Astrocyte (in vitro differentiated cells and primary cell): ENCODE measurements at regions not wholly inside any gene's neighbourhood (a gene's known extent, or its start where the extent isn't known, plus 50 kb on each side); places are given as distances from the start of the nearest gene placed in this dataset.

Experiments
- EZH2 ChIP-seq: IDR thresholded peaks from 2 replicates; pipeline ENCODE4 v1.6.1; 2012; ENCODE audit warnings: mild to moderate bottlenecking, low read length, inconsistent platforms; ENCODE audit not compliant: insufficient read depth
- TF ChIP-seq, protein P1 (sequence below): IDR thresholded peaks from 2 replicates; pipeline ENCODE4 v1.5.1; 2011; ENCODE audit warnings: low read depth, mild to moderate bottlenecking, inconsistent platforms, low read length, moderate library complexity; ENCODE audit not compliant: insufficient read depth

GRCh38 chr10:7045891-7046599 is 364.8 kb downstream of the SFMBT2 start:
- TF ChIP-seq, protein P1, sequence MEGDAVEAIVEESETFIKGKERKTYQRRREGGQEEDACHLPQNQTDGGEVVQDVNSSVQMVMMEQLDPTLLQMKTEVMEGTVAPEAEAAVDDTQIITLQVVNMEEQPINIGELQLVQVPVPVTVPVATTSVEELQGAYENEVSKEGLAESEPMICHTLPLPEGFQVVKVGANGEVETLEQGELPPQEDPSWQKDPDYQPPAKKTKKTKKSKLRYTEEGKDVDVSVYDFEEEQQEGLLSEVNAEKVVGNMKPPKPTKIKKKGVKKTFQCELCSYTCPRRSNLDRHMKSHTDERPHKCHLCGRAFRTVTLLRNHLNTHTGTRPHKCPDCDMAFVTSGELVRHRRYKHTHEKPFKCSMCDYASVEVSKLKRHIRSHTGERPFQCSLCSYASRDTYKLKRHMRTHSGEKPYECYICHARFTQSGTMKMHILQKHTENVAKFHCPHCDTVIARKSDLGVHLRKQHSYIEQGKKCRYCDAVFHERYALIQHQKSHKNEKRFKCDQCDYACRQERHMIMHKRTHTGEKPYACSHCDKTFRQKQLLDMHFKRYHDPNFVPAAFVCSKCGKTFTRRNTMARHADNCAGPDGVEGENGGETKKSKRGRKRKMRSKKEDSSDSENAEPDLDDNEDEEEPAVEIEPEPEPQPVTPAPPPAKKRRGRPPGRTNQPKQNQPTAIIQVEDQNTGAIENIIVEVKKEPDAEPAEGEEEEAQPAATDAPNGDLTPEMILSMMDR = no peak
- TF ChIP-seq EZH2 = no peak
